ENCODE measurements at regions not wholly inside any gene's neighbourhood (a gene's known extent, or its start where the extent isn't known, plus 50 kb on each side); places are given as distances from the start of the nearest gene placed in this dataset.

- Histone ChIP-seq H3K27ac (ENCODE audit: low read length) (no peak overlapping the region), H3K27me3 (ENCODE audit: insufficient read depth, low read depth, low read length) (no peaks in the 10 kb centered on the region), H3K9me2 (ENCODE audit: insufficient read depth, low read length) (no peaks in the 10 kb centered on the region), H2AFZ (ENCODE audit: low read depth, low read length) (no peak overlapping the region), H3K4me3 (ENCODE audit: low read length) (no peak overlapping the region), H3F3A (ENCODE audit: insufficient read depth, low read length, poor library complexity, severe bottlenecking) (no peaks in the 10 kb centered on the region), H3K36me3 (ENCODE audit: insufficient read depth, low read length) (no peaks in the 10 kb centered on the region), H3K79me2 (replicated peaks; ENCODE audit: insufficient read depth, low read length) (no peaks in the 10 kb centered on the region), H3K9me3 (ENCODE audit: low read length) (no peaks in the 10 kb centered on the region), H3K9ac (ENCODE audit: low read length) (no peak overlapping the region), H4K20me1 (ENCODE audit: insufficient read depth) (no peaks in the 10 kb centered on the region), H3K4me2 (ENCODE audit: low read length) (no peak overlapping the region)
- TF ChIP-seq CTCF (IDR thresholded peaks at IDR 0.05; ENCODE audit: poor library complexity, severe bottlenecking) (no peak), TAF1 (IDR thresholded peaks at IDR 0.05; ENCODE audit: low read depth) (no peak), MXI1 (conservative IDR thresholded peaks at IDR 0.05; ENCODE audit: poor library complexity, severe bottlenecking) (no peak), RAD21 (conservative IDR thresholded peaks at IDR 0.05) (no peak), EP300 (conservative IDR thresholded peaks at IDR 0.05; ENCODE audit: poor library complexity, severe bottlenecking) (no peak), SMC3 (conservative IDR thresholded peaks at IDR 0.05; ENCODE audit: poor library complexity) (no peak), EZH2 (IDR thresholded peaks at IDR 0.05; ENCODE audit: borderline replicate concordance, insufficient read depth, low read length, poor library complexity, severe bottlenecking) (no peak), REST (IDR thresholded peaks at IDR 0.05; ENCODE audit: borderline replicate concordance) (no peak), POLR2AphosphoS5 (IDR thresholded peaks at IDR 0.05) (no peak)
Measured at GRCh38 chr13:47673009-47673850, 327.8 kb downstream of the SUCLA2 start.

GRCh38 chr13:47672245-47673008, 328.6 kb downstream of the SUCLA2 start:
- Histone ChIP-seq H3K9ac (ENCODE audit: low read length) (no peak overlapping the region), H4K20me1 (ENCODE audit: insufficient read depth) (no peaks in the 10 kb centered on the region), H3F3A (ENCODE audit: insufficient read depth, low read length, poor library complexity, severe bottlenecking) (no peaks in the 10 kb centered on the region), H3K79me2 (replicated peaks; ENCODE audit: insufficient read depth, low read length) (no peaks in the 10 kb centered on the region), H3K9me2 (ENCODE audit: insufficient read depth, low read length) (no peaks in the 10 kb centered on the region), H2AFZ (ENCODE audit: low read depth, low read length) (no peak overlapping the region), H3K4me3 (ENCODE audit: low read length) (no peak overlapping the region), H3K9me3 (ENCODE audit: low read length) (no peaks in the 10 kb centered on the region), H3K36me3 (ENCODE audit: insufficient read depth, low read length) (no peaks in the 10 kb centered on the region), H3K27ac (ENCODE audit: low read length) (no peak overlapping the region), H3K27me3 (ENCODE audit: insufficient read depth, low read depth, low read length) (no peaks in the 10 kb centered on the region), H3K4me2 (ENCODE audit: low read length) (no peak overlapping the region)
- TF ChIP-seq SMC3 (conservative IDR thresholded peaks at IDR 0.05; ENCODE audit: poor library complexity) (no peak), REST (IDR thresholded peaks at IDR 0.05; ENCODE audit: borderline replicate concordance) (no peak), MXI1 (conservative IDR thresholded peaks at IDR 0.05; ENCODE audit: poor library complexity, severe bottlenecking) (no peak), CTCF (IDR thresholded peaks at IDR 0.05; ENCODE audit: poor library complexity, severe bottlenecking) (no peak), EP300 (conservative IDR thresholded peaks at IDR 0.05; ENCODE audit: poor library complexity, severe bottlenecking) (no peak), POLR2AphosphoS5 (IDR thresholded peaks at IDR 0.05) (no peak), RAD21 (conservative IDR thresholded peaks at IDR 0.05) (no peak), TAF1 (IDR thresholded peaks at IDR 0.05; ENCODE audit: low read depth) (no peak), EZH2 (IDR thresholded peaks at IDR 0.05; ENCODE audit: borderline replicate concordance, insufficient read depth, low read length, poor library complexity, severe bottlenecking) (no peak)

All from neural cell (in vitro differentiated cells).